IMR-90 (cell line): ENCODE measurements at regions not wholly inside any gene's neighbourhood (a gene's known extent, or its start where the extent isn't known, plus 50 kb on each side); places are given as distances from the start of the nearest gene placed in this dataset.

Source experiments
- ATAC-seq: fragments of 200-7000 bp; cut with Tn5 transposase; 2 replicates; pipeline ENCODE4 v1.9.1; 2020; ENCODE audit warnings: low read depth, mild to moderate bottlenecking, moderate library complexity
- BruUV-seq: library from RNA; stranded (reverse); fragments of 400-500 nt; replicated peaks from 2 replicates; lab custom pipeline; 2021; lab: Mats Ljungman, UMichigan
- CTCF ChIA-PET: fragments of 300-600 bp; formaldehyde crosslinking; extraction: SDS; loops from one replicate; lab custom pipeline; 2021; ENCODE audit warnings: antibody characterized with exemption; lab: Yijun Ruan, JAX
- POLR2A ChIA-PET: fragments of 300-600 bp; sonication (Branson Sonifier 250); formaldehyde crosslinking; loops from one replicate; lab custom pipeline; 2022; ENCODE audit warnings: antibody characterized with exemption; ENCODE audit not compliant: unreplicated experiment; lab: Charles Lee
- DNase-seq: peaks from one replicate; pipeline ENCODE4 v3.0.0; 2013
- H2AFZ ChIP-seq: replicated peaks from 2 replicates; pipeline ENCODE3; 2013; ENCODE audit warnings: low read length, mild to moderate bottlenecking; ENCODE audit not compliant: poor library complexity
- H2AK5ac ChIP-seq: 2 replicates; pipeline ENCODE4 v1.6.1; 2013; ENCODE audit warnings: low read depth, low read length, inconsistent platforms
- H2AK9ac ChIP-seq: replicated peaks from 2 replicates; pipeline ENCODE3; 2013; ENCODE audit warnings: mild to moderate bottlenecking, low read depth, low read length, moderate library complexity; ENCODE audit not compliant: poor library complexity
- H2BK120ac ChIP-seq: 2 replicates; pipeline ENCODE4 v1.6.1; 2013; ENCODE audit warnings: low read depth, low read length, inconsistent platforms
- H2BK15ac ChIP-seq: 3 replicates; pipeline ENCODE4 v1.6.1; 2013; ENCODE audit warnings: low read depth, low read length, inconsistent platforms
- H2BK20ac ChIP-seq: 2 replicates; pipeline ENCODE4 v1.6.1; 2013; ENCODE audit warnings: low read depth, mild to moderate bottlenecking, inconsistent platforms, low read length, moderate library complexity
- H2BK5ac ChIP-seq: 2 replicates; pipeline ENCODE4 v1.6.1; 2013; ENCODE audit warnings: mild to moderate bottlenecking, low read depth, low read length, inconsistent platforms; ENCODE audit not compliant: poor library complexity, severe bottlenecking
- H3K14ac ChIP-seq: replicated peaks from 2 replicates; pipeline ENCODE4 v1.6.1; 2013; ENCODE audit warnings: low read depth, low read length, inconsistent platforms
- H3K18ac ChIP-seq: 2 replicates; pipeline ENCODE4 v1.6.1; 2013; ENCODE audit warnings: low read depth, low read length, control low read depth
- H3K23ac ChIP-seq: 2 replicates; pipeline ENCODE4 v1.6.1; 2013; ENCODE audit warnings: low read depth, low read length, inconsistent platforms
- H3K27ac ChIP-seq: 2 replicates; pipeline ENCODE4 v1.5.1; 2013; ENCODE audit warnings: mild to moderate bottlenecking, control low read depth, low read length; ENCODE audit not compliant: insufficient read depth
- H3K27me3 ChIP-seq: 2 replicates; pipeline ENCODE4 v1.6.1; 2013; ENCODE audit warnings: low read length; ENCODE audit not compliant: control insufficient read depth, insufficient read depth
- H3K36me3 ChIP-seq: 2 replicates; pipeline ENCODE4 v1.6.1; 2013; ENCODE audit warnings: low read length, mixed read lengths; ENCODE audit not compliant: control insufficient read depth, insufficient read depth
- H3K4ac ChIP-seq: 2 replicates; pipeline ENCODE4 v1.6.1; 2013; ENCODE audit warnings: low read depth, low read length, inconsistent platforms
- H3K4me1 ChIP-seq: 2 replicates; pipeline ENCODE4 v1.6.1; 2013; ENCODE audit warnings: low read length, mixed read lengths; ENCODE audit not compliant: control insufficient read depth, insufficient read depth
- H3K4me2 ChIP-seq: 2 replicates; pipeline ENCODE4 v1.6.1; 2013; ENCODE audit warnings: low read depth, mild to moderate bottlenecking, control low read depth, low read length, moderate library complexity
- H3K4me3 ChIP-seq: 2 replicates; pipeline ENCODE4 v1.5.1; 2013; ENCODE audit warnings: low read depth, mild to moderate bottlenecking, control low read depth, low read length, moderate library complexity; ENCODE audit not compliant: insufficient read depth
- H3K56ac ChIP-seq: 2 replicates; pipeline ENCODE4 v1.6.1; 2013; ENCODE audit warnings: low read length, inconsistent platforms; ENCODE audit not compliant: insufficient read depth; ENCODE audit errors: extremely low read depth
- H3K79me1 ChIP-seq, 2 experiments: 2 replicates each; pipeline ENCODE4 v1.6.1; 2013; ENCODE audit warnings: low read length in 2 of 2, inconsistent platforms in 1 of 2, low read depth in 1 of 2
- H3K9ac ChIP-seq: 2 replicates; pipeline ENCODE4 v1.6.1; 2013; ENCODE audit warnings: low read depth, low read length, control low read depth
- H3K9me1 ChIP-seq: 2 replicates; pipeline ENCODE4 v1.6.1; 2013; ENCODE audit warnings: low read length, inconsistent platforms; ENCODE audit not compliant: insufficient read depth
- H3K9me3 ChIP-seq: 2 replicates; pipeline ENCODE4 v1.6.1; 2013; ENCODE audit warnings: low read length; ENCODE audit not compliant: control insufficient read depth, insufficient read depth
- H4K20me1 ChIP-seq: 2 replicates; pipeline ENCODE4 v1.6.1; 2013; ENCODE audit warnings: low read length, inconsistent platforms; ENCODE audit not compliant: insufficient read depth
- H4K5ac ChIP-seq: 2 replicates; pipeline ENCODE4 v1.6.1; 2013; ENCODE audit warnings: mild to moderate bottlenecking, low read depth, low read length, control low read depth
- H4K8ac ChIP-seq, 2 experiments: 2 replicates each; pipeline ENCODE4 v1.6.1; 2013; ENCODE audit warnings: low read depth in 2 of 2, low read length in 2 of 2, control low read depth in 1 of 2, inconsistent platforms in 1 of 2
- H4K91ac ChIP-seq: 2 replicates; pipeline ENCODE4 v1.6.1; 2013; ENCODE audit warnings: low read depth, low read length, inconsistent platforms; ENCODE audit not compliant: insufficient read depth
- BHLHE40 ChIP-seq: fragments of 150-350 bp; IDR thresholded peaks from 2 replicates; pipeline ENCODE4 v1.6.1; 2016; ENCODE audit warnings: mild to moderate bottlenecking, low read depth, low read length
- CEBPB ChIP-seq: IDR thresholded peaks from 2 replicates; pipeline ENCODE4 v1.6.1; 2012; ENCODE audit warnings: low read depth, low read length, improper control_type of control experiment
- CTCF ChIP-seq: conservative IDR thresholded peaks from 2 replicates; pipeline ENCODE4 v1.5.1; 2012; ENCODE audit warnings: mild to moderate bottlenecking, low read depth, low read length, improper control_type of control experiment
- ELK1 ChIP-seq: fragments of 150-350 bp; IDR thresholded peaks from 2 replicates; pipeline ENCODE4 v1.6.1; 2016; ENCODE audit warnings: low read depth, mild to moderate bottlenecking, low read length, moderate library complexity, borderline replicate concordance
- FOS ChIP-seq: fragments of 150-350 bp; IDR thresholded peaks from 2 replicates; pipeline ENCODE4 v1.6.1; 2016; ENCODE audit warnings: low read depth, low read length
- MAFK ChIP-seq: IDR thresholded peaks from 2 replicates; pipeline ENCODE4 v1.6.1; 2012; ENCODE audit warnings: low read depth, low read length, improper control_type of control experiment
- MAZ ChIP-seq: IDR thresholded peaks from 2 replicates; pipeline ENCODE4 v1.6.1; 2012; ENCODE audit warnings: low read depth, mild to moderate bottlenecking, low read length, improper control_type of control experiment, moderate library complexity, borderline replicate concordance
- MXI1 ChIP-seq: IDR thresholded peaks from 2 replicates; pipeline ENCODE4 v1.6.1; 2012; ENCODE audit warnings: low read depth, mild to moderate bottlenecking, low read length, moderate library complexity, borderline replicate concordance
- NFE2L2 ChIP-seq: fragments of 150-350 bp; IDR thresholded peaks from 2 replicates; pipeline ENCODE4 v1.6.1; 2016; ENCODE audit warnings: low read depth, mild to moderate bottlenecking, low read length
- POLR2A ChIP-seq: IDR thresholded peaks from 2 replicates; pipeline ENCODE4 v1.6.1; 2012; ENCODE audit warnings: mild to moderate bottlenecking, low read depth, low read length
- RAD21 ChIP-seq: IDR thresholded peaks from 2 replicates; pipeline ENCODE4 v1.6.1; 2012; ENCODE audit warnings: low read length, improper control_type of control experiment
- RCOR1 ChIP-seq: IDR thresholded peaks from 2 replicates; pipeline ENCODE4 v1.6.1; 2012; ENCODE audit warnings: mild to moderate bottlenecking, low read length, improper control_type of control experiment; ENCODE audit not compliant: insufficient replicate concordance
- RFX5 ChIP-seq: IDR thresholded peaks from 2 replicates; pipeline ENCODE4 v1.8.0; 2012; ENCODE audit warnings: low read depth, mild to moderate bottlenecking, low read length, moderate library complexity
- SMC3 ChIP-seq: fragments of 150-350 bp; IDR thresholded peaks from 2 replicates; pipeline ENCODE4 v1.6.1; 2016; ENCODE audit warnings: low read depth, mild to moderate bottlenecking, antibody characterized with exemption, low read length, moderate library complexity
- USF2 ChIP-seq: fragments of 150-350 bp; IDR thresholded peaks from 2 replicates; pipeline ENCODE4 v1.6.1; 2017; ENCODE audit warnings: mild to moderate bottlenecking, antibody characterized with exemption, low read length, low read depth
- WGBS, 2 experiments: methylation state at CpG; one replicate each; pipeline versions ENCODE4 v1.1.5 to v1.1.7; 2013; ENCODE audit warnings: missing lambda C conversion rate in 2 of 2; ENCODE audit not compliant: insufficient read length in 1 of 2; ENCODE audit errors: extremely low coverage in 2 of 2; 5-methylcytosine and 5-hydroxymethylcytosine counted together
- dilution Hi-C: fragments of 300-500 bp; cut with HindIII; formaldehyde crosslinking; loops from one replicate; pipeline ENCODE4 v1.14.3; 2018; ENCODE audit warnings: low sequenced_read_pairs; ENCODE audit not compliant: unreplicated experiment
- in situ Hi-C: fragments of 300-500 bp; cut with MboI; formaldehyde crosslinking; loops from 3 replicates; pipeline ENCODE4 v1.14.3; 2019; ENCODE audit warnings: low sequenced_read_pairs, inconsistent platforms, mixed read lengths
- intact Hi-C: fragments of 100-400 bp; cut with micrococcal nuclease; formaldehyde crosslinking; loops from 2 replicates; pipeline ENCODE4 v1.10.0; 2022

- H3K4me2 ChIP-seq: no peak overlapping the region
- no peaks in the 10 kb centered on the region for H3K4me1 ChIP-seq
- no CpG with 5 or more reads among the region's 2 CpGs for WGBS, 2 experiments
- dilution Hi-C loops: no loop called here
- no peaks in the 10 kb centered on the region for H4K20me1 ChIP-seq
- H3K4ac ChIP-seq: no peak overlapping the region
- H3K27ac ChIP-seq: no peak overlapping the region
- H3K9me3 ChIP-seq: peaks cover 4% of the 10 kb centered on the region; the same call in 1 of the 2 replicates
- no TSS peak for BruUV-seq
- no peak overlapping the region for H2BK120ac ChIP-seq
- no peak overlapping the region for H2AK5ac ChIP-seq
- H4K8ac ChIP-seq: no peak overlapping the region
- no peak overlapping the region for H2AK9ac ChIP-seq
- H3K23ac ChIP-seq: no peak overlapping the region
- H3K27me3 ChIP-seq: no peaks in the 10 kb centered on the region
- in situ Hi-C loops: no loop called here
- no peaks in the 10 kb centered on the region for H3K79me1 ChIP-seq
- H3K56ac ChIP-seq: no peak overlapping the region
- no peak overlapping the region for H3K9ac ChIP-seq
- ChIA-PET POLR2A (no interaction called here), CTCF (no interaction called here)
- TF ChIP-seq BHLHE40: no peak
- no peak for TF ChIP-seq MAFK
- TF ChIP-seq CTCF: no peak
- TF ChIP-seq CEBPB: no peak
- TF ChIP-seq RFX5: no peak
- TF ChIP-seq MAZ: no peak
- no peak for TF ChIP-seq NFE2L2
- no peak for TF ChIP-seq MXI1
- TF ChIP-seq SMC3: no peak
- TF ChIP-seq USF2: no peak
- TF ChIP-seq RAD21: no peak
- TF ChIP-seq FOS: no peak
- no peak for TF ChIP-seq POLR2A
- no peak for TF ChIP-seq RCOR1
- no peak for TF ChIP-seq ELK1
- H4K91ac ChIP-seq: no peak overlapping the region
- intact Hi-C loops: no loop called here
- H3K18ac ChIP-seq: no peak overlapping the region
- no peak overlapping the region for H2BK20ac ChIP-seq
- no peak overlapping the region for H2AFZ ChIP-seq
- no peak overlapping the region for H2BK5ac ChIP-seq
- ATAC-seq (no peak), DNase-seq (no peak)
- H3K4me3 ChIP-seq: no peak overlapping the region
- H4K5ac ChIP-seq: no peak overlapping the region
- H2BK15ac ChIP-seq: no peak overlapping the region
- H3K14ac ChIP-seq: no peak overlapping the region
- no peaks in the 10 kb centered on the region for H3K36me3 ChIP-seq
- H3K9me1 ChIP-seq: no peaks in the 10 kb centered on the region
Observed at GRCh38 chr10:57008189-57008588, 647.1 kb upstream of the ZWINT start.
